ENCODE measurements at regions not wholly inside any gene's neighbourhood (a gene's known extent, or its start where the extent isn't known, plus 50 kb on each side); places are given as distances from the start of the nearest gene placed in this dataset.

DNA sequence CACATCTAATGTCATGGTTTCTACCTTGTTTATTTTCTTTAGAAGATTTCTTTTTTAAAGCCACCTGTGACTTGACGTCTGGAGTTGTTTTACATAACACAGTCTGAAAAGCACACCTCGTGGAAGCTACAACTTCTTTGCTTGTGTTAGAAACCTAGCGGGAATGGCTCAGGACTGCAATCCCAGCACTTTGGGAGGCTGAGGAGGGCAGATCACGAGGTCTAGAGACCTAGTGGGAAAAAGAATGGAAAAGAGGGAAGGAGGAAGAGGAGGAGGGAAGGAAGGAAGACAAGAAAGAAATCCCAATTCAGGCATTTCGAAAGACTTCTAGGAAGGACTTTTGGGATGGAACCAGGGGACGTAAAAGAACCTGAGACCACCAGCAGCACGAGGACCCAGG lies 146.3 kb upstream of the CELF2 start:
- Histone ChIP-seq H3K27ac (ENCODE audit: low read depth in 1 of 2, low read length in 2 of 2) (no peak overlapping the region), H3K27me3 (ENCODE audit: control insufficient read depth in 1 of 2, insufficient read depth in 2 of 2, low read length in 2 of 2) (peaks cover 3 to 12% of the 10 kb centered on the region in 2 experiments), H3K9me3 (ENCODE audit: control insufficient read depth in 1 of 2, insufficient read depth in 1 of 2, low read length in 2 of 2) (no peaks in the 10 kb centered on the region), H3K36me3 (ENCODE audit: insufficient read depth, low read length) (no peaks in the 10 kb centered on the region), H3K4me1 (ENCODE audit: insufficient read depth, low read length) (no peaks in the 10 kb centered on the region), H3K4me3 (ENCODE audit: low read length) (no peak overlapping the region)
- Mint-ChIP-seq H3K27me3 (peaks cover 27% of the 10 kb centered on the region), H3K4me3 (no peak overlapping the region), H3K9me3 (no peaks in the 10 kb centered on the region), H3K27ac (no peak overlapping the region), H3K36me3 (ENCODE audit: low read depth) (no peaks in the 10 kb centered on the region), H3K4me1 (ENCODE audit: low read depth) (no peaks in the 10 kb centered on the region)
- no peak for DNase-seq
- TF ChIP-seq, protein P1, sequence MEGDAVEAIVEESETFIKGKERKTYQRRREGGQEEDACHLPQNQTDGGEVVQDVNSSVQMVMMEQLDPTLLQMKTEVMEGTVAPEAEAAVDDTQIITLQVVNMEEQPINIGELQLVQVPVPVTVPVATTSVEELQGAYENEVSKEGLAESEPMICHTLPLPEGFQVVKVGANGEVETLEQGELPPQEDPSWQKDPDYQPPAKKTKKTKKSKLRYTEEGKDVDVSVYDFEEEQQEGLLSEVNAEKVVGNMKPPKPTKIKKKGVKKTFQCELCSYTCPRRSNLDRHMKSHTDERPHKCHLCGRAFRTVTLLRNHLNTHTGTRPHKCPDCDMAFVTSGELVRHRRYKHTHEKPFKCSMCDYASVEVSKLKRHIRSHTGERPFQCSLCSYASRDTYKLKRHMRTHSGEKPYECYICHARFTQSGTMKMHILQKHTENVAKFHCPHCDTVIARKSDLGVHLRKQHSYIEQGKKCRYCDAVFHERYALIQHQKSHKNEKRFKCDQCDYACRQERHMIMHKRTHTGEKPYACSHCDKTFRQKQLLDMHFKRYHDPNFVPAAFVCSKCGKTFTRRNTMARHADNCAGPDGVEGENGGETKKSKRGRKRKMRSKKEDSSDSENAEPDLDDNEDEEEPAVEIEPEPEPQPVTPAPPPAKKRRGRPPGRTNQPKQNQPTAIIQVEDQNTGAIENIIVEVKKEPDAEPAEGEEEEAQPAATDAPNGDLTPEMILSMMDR (IDR thresholded peaks at IDR 0.05), result no peak
- intact Hi-C loops (cut with DNase I, micrococcal nuclease), result no loop called here
- no peak for ATAC-seq (ENCODE audit: poor library complexity)
- POLR2A ChIA-PET, result no interaction called here
- CTCF ChIA-PET, result no interaction called here

DNA sequence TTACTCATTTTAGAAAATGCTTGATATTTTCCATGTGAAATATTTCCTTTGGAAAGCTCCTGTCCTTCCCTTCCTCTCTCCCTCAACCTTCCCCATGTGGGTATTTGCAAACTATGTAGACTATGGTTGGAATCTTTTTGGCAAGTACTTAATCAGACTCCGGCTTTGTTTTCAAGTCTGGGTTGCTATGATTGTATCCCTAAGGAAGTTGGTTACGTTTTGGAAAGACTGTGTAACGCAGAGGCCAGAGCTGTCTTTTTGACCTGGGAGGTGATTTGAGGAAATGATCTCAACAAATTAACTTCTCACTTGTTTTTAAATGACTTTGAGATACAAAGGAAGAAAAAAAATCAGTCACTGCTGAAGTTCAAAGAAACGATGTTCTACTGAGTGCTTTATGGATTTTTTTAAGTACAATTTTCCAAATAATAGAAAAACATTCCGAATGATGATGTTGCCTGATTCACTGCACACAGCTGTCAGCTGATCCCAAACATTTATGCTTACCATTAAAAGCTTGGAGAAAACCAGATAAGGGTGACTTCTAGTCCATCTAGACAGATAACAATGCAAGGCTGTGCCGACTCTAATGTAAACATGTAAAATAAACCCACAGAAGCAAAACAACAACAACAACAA lies 145.5 kb upstream of the CELF2 start:
- Histone ChIP-seq H3K36me3 (ENCODE audit: insufficient read depth, low read length) (no peaks in the 10 kb centered on the region), H3K9me3 (ENCODE audit: control insufficient read depth in 1 of 2, insufficient read depth in 1 of 2, low read length in 2 of 2) (no peaks in the 10 kb centered on the region), H3K4me3 (ENCODE audit: low read length) (no peak overlapping the region), H3K27ac (ENCODE audit: low read depth in 1 of 2, low read length in 2 of 2) (no peak overlapping the region), H3K27me3 (ENCODE audit: control insufficient read depth in 1 of 2, insufficient read depth in 2 of 2, low read length in 2 of 2) (peaks cover 3 to 12% of the 10 kb centered on the region in 2 experiments), H3K4me1 (ENCODE audit: insufficient read depth, low read length) (no peaks in the 10 kb centered on the region)
- ATAC-seq (ENCODE audit: poor library complexity) (no peak), DNase-seq (no peak)
- no peaks in the 10 kb centered on the region for H3K9me3 Mint-ChIP-seq
- no peak overlapping the region for H3K27ac Mint-ChIP-seq
- no peaks in the 10 kb centered on the region for H3K4me1 Mint-ChIP-seq (ENCODE audit: low read depth)
- H3K36me3 Mint-ChIP-seq (ENCODE audit: low read depth), result no peaks in the 10 kb centered on the region
- ChIA-PET CTCF (no interaction called here), POLR2A (no interaction called here)
- H3K27me3 Mint-ChIP-seq, result peaks cover 27% of the 10 kb centered on the region
- no peak overlapping the region for H3K4me3 Mint-ChIP-seq
- TF ChIP-seq, protein P1 (IDR thresholded peaks at IDR 0.05), result no peak
- intact Hi-C loops (cut with DNase I, micrococcal nuclease), result no loop called here

DNA sequence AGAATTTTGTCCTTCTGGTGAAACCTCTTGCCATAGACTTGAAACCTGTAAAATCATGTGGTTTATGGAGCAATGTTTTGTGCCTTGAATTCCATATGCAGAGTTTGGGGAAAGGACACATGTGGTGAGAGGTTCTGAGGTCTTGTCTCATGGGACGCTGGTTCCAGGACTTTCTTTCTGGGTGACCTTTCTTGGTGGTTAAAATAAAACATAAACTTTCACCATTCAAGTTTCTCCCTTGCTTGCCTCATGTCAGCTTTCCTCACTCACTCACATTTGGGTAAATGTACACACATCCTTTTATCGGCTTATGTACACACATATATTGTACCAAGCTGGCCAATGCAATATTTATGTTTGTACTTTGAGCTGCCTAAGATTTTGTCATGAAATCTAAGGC lies 144.9 kb upstream of the CELF2 start:
- H3K9me3 Mint-ChIP-seq, result no peaks in the 10 kb centered on the region
- no peaks in the 10 kb centered on the region for H3K4me1 Mint-ChIP-seq (ENCODE audit: low read depth)

More for the DNA sequence above, 144.9 kb upstream of the CELF2 start:
- H3K27me3 ChIP-seq (ENCODE audit: control insufficient read depth in 1 of 2, insufficient read depth in 2 of 2, low read length in 2 of 2), result peaks cover 3 to 12% of the 10 kb centered on the region in 2 experiments
- TF ChIP-seq, protein P1 (IDR thresholded peaks at IDR 0.05), result no peak
- ATAC-seq (ENCODE audit: poor library complexity) (no peak), DNase-seq (no peak)
- Mint-ChIP-seq H3K4me3 (no peak overlapping the region), H3K36me3 (ENCODE audit: low read depth) (no peaks in the 10 kb centered on the region), H3K27me3 (peaks cover 27% of the 10 kb centered on the region), H3K27ac (no peak overlapping the region)
- POLR2A ChIA-PET, result no interaction called here
- intact Hi-C loops (cut with DNase I, micrococcal nuclease), result no loop called here
- H3K9me3 ChIP-seq (ENCODE audit: control insufficient read depth in 1 of 2, insufficient read depth in 1 of 2, low read length in 2 of 2), result no peaks in the 10 kb centered on the region
- no peaks in the 10 kb centered on the region for H3K4me1 ChIP-seq (ENCODE audit: insufficient read depth, low read length)
- H3K36me3 ChIP-seq (ENCODE audit: insufficient read depth, low read length), result no peaks in the 10 kb centered on the region
- no peak overlapping the region for H3K27ac ChIP-seq (ENCODE audit: low read depth in 1 of 2, low read length in 2 of 2)
- CTCF ChIA-PET, result no interaction called here
- H3K4me3 ChIP-seq (ENCODE audit: low read length), result no peak overlapping the region

All from CD4-positive, alpha-beta T cell (primary cell).